Activated CD4-positive, alpha-beta T cell treated with anti-CD3 and anti-CD28 coated beads, Interleukin-2, amount 10 ng/mL, durations not matched to agents 7 days and 5 days (primary cell): ENCODE measurements at regions not wholly inside any gene's neighbourhood (a gene's known extent, or its start where the extent isn't known, plus 50 kb on each side); places are given as distances from the start of the nearest gene placed in this dataset.

ENCODE experiments used
- CTCF ChIA-PET: fragments of 350-600 bp; sonication (Branson Sonifier 250); formaldehyde crosslinking; loops from one replicate; lab custom pipeline; 2021; ENCODE audit warnings: antibody characterized with exemption; lab: Charles Lee
- POLR2A ChIA-PET: fragments of 350-600 bp; sonication (Branson Sonifier 250); formaldehyde crosslinking; loops from one replicate; lab custom pipeline; 2021; ENCODE audit warnings: antibody characterized with exemption; lab: Charles Lee
- DNase-seq: peaks from one replicate; pipeline ENCODE4 v3.0.0-alpha.2; 2020
- H3K27ac Mint-ChIP-seq: one replicate; pipeline ENCODE4 v1.8.0; 2021; ENCODE audit warnings: mild to moderate bottlenecking, moderate library complexity, mixed read lengths
- H3K27me3 Mint-ChIP-seq: one replicate; pipeline ENCODE4 v1.8.0; 2021; ENCODE audit warnings: mixed read lengths
- H3K36me3 Mint-ChIP-seq: one replicate; pipeline ENCODE4 v1.8.0; 2021; ENCODE audit warnings: low read depth, mixed read lengths
- H3K4me1 Mint-ChIP-seq: one replicate; pipeline ENCODE4 v1.8.0; 2021; ENCODE audit warnings: mixed read lengths
- H3K4me3 Mint-ChIP-seq: one replicate; pipeline ENCODE4 v1.8.0; 2021; ENCODE audit warnings: mild to moderate bottlenecking, moderate library complexity, mixed read lengths
- H3K9me3 Mint-ChIP-seq: one replicate; pipeline ENCODE4 v1.8.0; 2021; ENCODE audit warnings: mixed read lengths

DNA sequence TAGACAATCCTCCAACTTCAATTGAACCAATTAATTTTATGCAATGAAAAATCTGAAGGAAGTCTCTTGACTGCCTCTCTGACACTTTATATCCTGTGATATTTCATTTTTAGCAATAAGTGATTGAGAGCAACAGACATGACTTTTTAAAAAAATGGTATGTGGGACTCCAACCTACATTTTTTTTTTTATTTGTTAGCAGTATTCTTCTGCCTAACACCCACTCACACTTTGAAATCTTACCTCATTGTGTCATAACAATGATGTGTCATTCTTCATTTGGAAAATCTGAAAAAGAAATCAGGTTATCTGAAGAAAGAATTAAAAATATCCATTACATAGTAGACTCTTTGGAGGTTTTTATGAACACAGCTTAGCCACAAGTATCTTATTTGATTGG lies 541.3 kb upstream of the KCNMB2 start:
- no peak overlapping the region for H3K4me3 Mint-ChIP-seq
- ChIA-PET POLR2A (no interaction called here), CTCF (no interaction called here)
- peaks cover 7% of the 10 kb centered on the region for H3K4me1 Mint-ChIP-seq
- peaks cover 7% of the 10 kb centered on the region for H3K36me3 Mint-ChIP-seq
- DNase-seq = no peak
- no peaks in the 10 kb centered on the region for H3K27me3 Mint-ChIP-seq
- H3K9me3 Mint-ChIP-seq = peaks cover 11% of the 10 kb centered on the region
- H3K27ac Mint-ChIP-seq = no peak overlapping the region

DNA sequence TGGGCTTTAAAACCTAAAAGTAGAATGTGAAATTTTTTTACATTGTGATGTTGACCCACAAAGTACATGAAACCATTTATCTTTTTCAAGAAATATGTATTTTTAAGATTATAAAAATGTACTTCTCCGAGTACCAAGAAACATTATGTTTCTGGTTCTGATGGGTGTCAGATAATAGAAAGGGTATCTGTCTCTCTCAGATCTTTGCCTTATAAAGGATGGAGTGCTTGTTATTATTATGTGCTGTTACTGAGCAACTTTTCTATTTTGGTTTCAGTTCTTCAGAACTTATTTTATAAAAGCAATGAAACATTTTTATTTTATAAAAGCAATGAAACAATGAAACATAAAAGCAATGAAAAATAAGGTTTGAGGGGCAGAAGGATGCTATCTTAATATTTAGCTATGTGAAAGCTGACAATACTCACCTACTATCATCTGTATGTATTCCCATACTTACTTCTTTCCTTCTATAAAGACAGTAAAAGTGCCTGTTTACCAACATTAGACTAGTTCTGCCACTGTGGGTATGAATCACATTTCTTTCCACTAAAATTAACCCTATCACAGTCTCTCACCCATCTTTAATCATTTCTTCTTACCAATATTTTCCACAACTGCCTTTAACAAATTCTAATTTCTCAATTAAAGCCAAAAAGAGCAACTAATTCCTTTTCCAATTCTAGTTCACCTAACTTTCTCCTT lies 540.7 kb upstream of the KCNMB2 start:
- H3K36me3 Mint-ChIP-seq = peaks cover 9% of the 10 kb centered on the region
- H3K9me3 Mint-ChIP-seq = peaks cover 12% of the 10 kb centered on the region
- no peaks in the 10 kb centered on the region for H3K27me3 Mint-ChIP-seq
- peaks cover 9% of the 10 kb centered on the region for H3K4me1 Mint-ChIP-seq
- no peak overlapping the region for H3K27ac Mint-ChIP-seq
- CTCF ChIA-PET = no interaction called here
- DNase-seq = no peak
- H3K4me3 Mint-ChIP-seq = no peak overlapping the region
- POLR2A ChIA-PET = no interaction called here

DNA sequence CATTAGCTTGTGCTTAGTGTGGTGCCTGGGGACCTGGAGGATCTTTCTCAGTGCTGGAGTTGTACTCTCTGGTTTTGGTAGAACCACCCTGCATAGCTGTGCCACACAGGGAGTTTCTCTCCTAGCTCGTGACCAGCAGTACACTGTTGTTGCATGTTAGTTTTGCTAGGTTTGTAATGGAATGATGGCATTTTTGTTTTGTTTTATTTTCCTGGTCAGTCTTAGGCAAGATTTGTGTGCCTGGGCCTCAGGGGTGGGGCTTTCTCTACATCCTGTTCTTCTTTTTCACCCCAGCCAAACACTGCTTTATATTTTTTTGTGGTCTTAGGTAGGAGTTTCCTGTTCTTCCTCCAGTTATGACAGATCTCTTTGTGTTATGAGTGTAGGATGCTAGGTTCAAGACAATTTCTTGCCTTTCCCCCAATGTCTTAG lies 534.5 kb upstream of the KCNMB2 start:
- peaks cover 30% of the 10 kb centered on the region for H3K36me3 Mint-ChIP-seq
- H3K4me3 Mint-ChIP-seq = no peak overlapping the region
- H3K27ac Mint-ChIP-seq = peak overlapping the region; percentile 90
- peaks cover 36% of the 10 kb centered on the region for H3K4me1 Mint-ChIP-seq
- ChIA-PET POLR2A (no interaction called here), CTCF (interaction anchor here (1.2 to 1.9 kb wide), 3 partner anchors 10 to 18 kb away, joined by 3 to 5 read pairs (median 3); no protein-coding TSS in a partner anchor)
- peak; percentile 33 for DNase-seq
- no peaks in the 10 kb centered on the region for H3K27me3 Mint-ChIP-seq
- H3K9me3 Mint-ChIP-seq = peaks cover 31% of the 10 kb centered on the region

DNA sequence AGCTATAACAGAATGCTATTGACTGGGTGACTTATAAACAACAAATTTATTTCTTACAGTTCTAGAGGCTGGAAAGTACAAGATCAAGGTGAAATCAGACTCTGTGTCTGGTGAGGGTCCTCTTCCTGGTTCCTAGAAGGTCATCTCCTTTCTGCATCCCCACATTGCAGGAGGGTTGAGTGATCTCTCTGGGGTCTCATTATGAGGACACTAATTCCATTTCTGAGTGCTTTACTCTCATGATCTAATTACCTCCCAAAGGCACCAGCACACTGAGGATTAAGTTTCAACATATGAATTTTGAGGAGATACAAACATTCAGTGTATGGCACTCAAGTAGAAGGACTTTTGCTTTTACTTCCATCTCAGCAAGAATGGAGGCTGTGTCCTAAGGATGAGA lies 534.1 kb upstream of the KCNMB2 start:
- CTCF ChIA-PET = interaction anchor here (1.2 to 1.9 kb wide), 3 partner anchors 10 to 19 kb away, joined by 3 to 5 read pairs (median 3); no protein-coding TSS in a partner anchor
- POLR2A ChIA-PET = no interaction called here
- no peak overlapping the region for H3K4me3 Mint-ChIP-seq
- H3K27ac Mint-ChIP-seq = peak overlapping the region; percentile 90
- peaks cover 31% of the 10 kb centered on the region for H3K9me3 Mint-ChIP-seq
- no peak for DNase-seq
- peaks cover 36% of the 10 kb centered on the region for H3K4me1 Mint-ChIP-seq
- peaks cover 30% of the 10 kb centered on the region for H3K36me3 Mint-ChIP-seq
- H3K27me3 Mint-ChIP-seq = no peaks in the 10 kb centered on the region

DNA sequence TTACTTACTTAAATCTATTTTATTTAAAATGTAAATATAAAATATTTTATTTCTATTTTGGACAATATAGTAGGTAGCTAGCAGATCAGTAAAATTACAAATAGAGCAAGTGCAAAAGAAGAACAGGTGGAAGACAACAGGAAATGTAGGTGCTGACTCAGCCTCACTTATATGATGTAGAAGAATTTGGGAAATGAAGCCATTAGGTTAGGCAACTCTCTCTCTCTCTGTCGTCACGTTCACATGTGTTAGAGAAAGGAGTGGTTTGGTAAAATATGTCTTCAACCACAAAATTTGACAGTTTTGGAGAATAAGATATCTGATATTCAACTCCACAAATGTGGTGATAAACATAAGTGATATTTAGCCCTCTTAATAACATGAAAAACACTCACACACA lies 532.5 kb upstream of the KCNMB2 start:
- peaks cover 36% of the 10 kb centered on the region for H3K4me1 Mint-ChIP-seq
- peaks cover 30% of the 10 kb centered on the region for H3K36me3 Mint-ChIP-seq
- ChIA-PET CTCF (no interaction called here), POLR2A (no interaction called here)
- peaks cover 31% of the 10 kb centered on the region for H3K9me3 Mint-ChIP-seq
- no peaks in the 10 kb centered on the region for H3K27me3 Mint-ChIP-seq
- no peak for DNase-seq
- H3K27ac Mint-ChIP-seq = no peak overlapping the region
- H3K4me3 Mint-ChIP-seq = no peak overlapping the region

DNA sequence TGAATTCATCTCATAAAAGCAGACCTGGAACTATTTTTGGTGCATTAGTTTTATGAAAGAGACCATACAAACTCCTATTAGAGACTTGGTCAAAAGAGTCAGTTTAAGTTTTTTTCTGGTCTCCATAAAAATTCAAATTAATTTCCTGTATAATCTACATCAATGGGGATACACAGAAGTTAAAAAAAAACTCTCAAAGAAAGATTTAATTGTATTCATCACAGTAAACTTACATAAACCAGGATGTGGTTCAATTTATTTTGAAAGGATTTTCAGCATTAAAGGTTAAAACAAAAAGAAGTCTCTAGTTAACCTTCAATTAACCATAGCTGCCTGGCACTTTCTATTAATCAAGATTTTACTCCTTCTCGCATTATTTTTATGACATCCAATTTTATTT lies 530.3 kb upstream of the KCNMB2 start:
- DNase-seq = no peak
- ChIA-PET CTCF (no interaction called here), POLR2A (no interaction called here)
- no peaks in the 10 kb centered on the region for H3K27me3 Mint-ChIP-seq
- peaks cover 23% of the 10 kb centered on the region for H3K9me3 Mint-ChIP-seq
- no peak overlapping the region for H3K27ac Mint-ChIP-seq
- no peak overlapping the region for H3K4me3 Mint-ChIP-seq
- H3K36me3 Mint-ChIP-seq = peaks cover 22% of the 10 kb centered on the region
- peaks cover 29% of the 10 kb centered on the region for H3K4me1 Mint-ChIP-seq

DNA sequence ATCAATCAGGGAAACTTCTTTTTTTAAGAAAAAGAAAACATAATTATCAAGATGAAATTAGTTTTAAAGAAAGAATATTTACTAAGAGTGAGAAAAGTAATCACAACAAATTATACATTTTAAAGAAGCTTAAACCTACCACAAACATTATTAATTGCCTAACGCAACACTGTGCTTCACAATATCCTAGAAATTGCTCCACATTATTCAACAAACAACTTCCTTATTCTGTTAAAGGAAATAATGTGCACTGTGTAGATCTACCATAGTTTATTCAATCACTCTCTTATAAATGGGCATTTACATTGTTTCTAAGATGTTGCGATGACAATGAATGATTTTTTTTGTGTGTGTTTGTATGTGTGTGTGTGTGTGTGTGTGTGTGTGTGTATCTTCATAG lies 525.9 kb upstream of the KCNMB2 start:
- H3K4me1 Mint-ChIP-seq = no peaks in the 10 kb centered on the region
- POLR2A ChIA-PET = no interaction called here
- H3K9me3 Mint-ChIP-seq = peaks cover 2% of the 10 kb centered on the region
- H3K27me3 Mint-ChIP-seq = no peaks in the 10 kb centered on the region
- no peak overlapping the region for H3K4me3 Mint-ChIP-seq
- no peak overlapping the region for H3K27ac Mint-ChIP-seq
- H3K36me3 Mint-ChIP-seq = no peaks in the 10 kb centered on the region
- DNase-seq = no peak
- CTCF ChIA-PET = no interaction called here

DNA sequence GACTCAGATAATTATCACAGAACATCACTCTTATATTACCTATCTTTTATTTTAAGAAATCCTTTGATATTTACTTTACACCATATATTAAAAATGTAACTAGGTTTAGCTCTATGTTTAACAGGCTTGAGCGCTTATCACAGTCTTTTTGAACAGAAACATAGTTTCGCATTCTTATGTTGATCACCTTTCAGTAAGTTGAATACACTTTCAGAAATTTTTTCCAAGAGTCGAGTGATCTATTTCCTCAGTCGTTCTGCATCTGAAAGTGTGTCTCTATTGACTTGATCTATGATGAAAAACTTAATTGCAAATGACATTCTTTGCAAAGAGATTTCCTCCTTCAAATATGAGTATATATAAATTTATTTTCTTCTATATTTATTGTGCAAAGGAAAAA lies 516.6 kb upstream of the KCNMB2 start:
- H3K4me3 Mint-ChIP-seq = no peak overlapping the region
- ChIA-PET CTCF (no interaction called here), POLR2A (no interaction called here)
- no peaks in the 10 kb centered on the region for H3K36me3 Mint-ChIP-seq
- peaks cover 4% of the 10 kb centered on the region for H3K9me3 Mint-ChIP-seq
- no peaks in the 10 kb centered on the region for H3K4me1 Mint-ChIP-seq
- H3K27ac Mint-ChIP-seq = no peak overlapping the region
- DNase-seq = no peak
- no peaks in the 10 kb centered on the region for H3K27me3 Mint-ChIP-seq

DNA sequence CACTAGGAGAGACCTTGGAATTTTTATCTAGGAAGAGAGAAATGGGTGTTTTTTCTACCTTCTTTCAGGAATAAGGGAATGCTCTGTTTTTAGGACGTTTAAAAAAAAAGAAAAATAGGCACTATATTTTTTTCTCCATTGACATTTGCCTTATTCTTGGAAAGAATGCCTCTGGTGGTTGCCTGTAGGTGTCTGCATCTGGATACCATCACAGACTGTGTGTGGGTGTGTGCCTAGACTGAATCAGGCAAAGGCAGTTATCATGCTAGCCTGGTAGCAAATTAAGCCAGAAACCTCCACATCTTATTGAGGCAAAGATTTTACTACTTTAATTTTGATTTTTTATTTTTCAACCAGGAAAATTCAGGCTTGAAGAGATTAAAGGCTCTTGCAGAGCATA lies 513.6 kb upstream of the KCNMB2 start:
- H3K36me3 Mint-ChIP-seq = no peaks in the 10 kb centered on the region
- H3K4me1 Mint-ChIP-seq = no peaks in the 10 kb centered on the region
- H3K9me3 Mint-ChIP-seq = no peaks in the 10 kb centered on the region
- no peaks in the 10 kb centered on the region for H3K27me3 Mint-ChIP-seq
- ChIA-PET CTCF (no interaction called here), POLR2A (no interaction called here)
- no peak overlapping the region for H3K27ac Mint-ChIP-seq
- H3K4me3 Mint-ChIP-seq = no peak overlapping the region
- DNase-seq = no peak

DNA sequence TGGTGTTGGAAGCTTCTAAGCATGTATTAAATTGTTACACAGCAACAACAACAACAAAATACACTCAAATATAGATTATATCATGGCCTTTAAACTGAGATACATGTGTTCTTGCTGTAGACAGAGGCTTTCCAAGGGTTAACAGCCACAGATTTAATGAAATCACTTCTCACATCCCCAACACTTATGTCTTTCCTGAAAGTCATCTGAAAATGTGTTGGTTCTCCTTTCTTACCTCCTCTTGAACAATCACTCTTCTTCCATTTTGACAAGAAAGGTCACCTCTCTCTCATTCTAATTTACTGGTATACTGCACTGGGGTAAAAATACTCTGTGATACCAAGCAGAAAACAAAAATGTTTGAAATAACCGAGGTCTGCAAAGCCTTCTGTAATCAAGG lies 507.3 kb upstream of the KCNMB2 start:
- Mint-ChIP-seq H3K4me1 (no peaks in the 10 kb centered on the region), H3K36me3 (no peaks in the 10 kb centered on the region), H3K27ac (no peak overlapping the region), H3K27me3 (no peaks in the 10 kb centered on the region), H3K9me3 (no peaks in the 10 kb centered on the region), H3K4me3 (no peak overlapping the region)
- POLR2A ChIA-PET = no interaction called here
- no peak for DNase-seq
- CTCF ChIA-PET = no interaction called here

DNA sequence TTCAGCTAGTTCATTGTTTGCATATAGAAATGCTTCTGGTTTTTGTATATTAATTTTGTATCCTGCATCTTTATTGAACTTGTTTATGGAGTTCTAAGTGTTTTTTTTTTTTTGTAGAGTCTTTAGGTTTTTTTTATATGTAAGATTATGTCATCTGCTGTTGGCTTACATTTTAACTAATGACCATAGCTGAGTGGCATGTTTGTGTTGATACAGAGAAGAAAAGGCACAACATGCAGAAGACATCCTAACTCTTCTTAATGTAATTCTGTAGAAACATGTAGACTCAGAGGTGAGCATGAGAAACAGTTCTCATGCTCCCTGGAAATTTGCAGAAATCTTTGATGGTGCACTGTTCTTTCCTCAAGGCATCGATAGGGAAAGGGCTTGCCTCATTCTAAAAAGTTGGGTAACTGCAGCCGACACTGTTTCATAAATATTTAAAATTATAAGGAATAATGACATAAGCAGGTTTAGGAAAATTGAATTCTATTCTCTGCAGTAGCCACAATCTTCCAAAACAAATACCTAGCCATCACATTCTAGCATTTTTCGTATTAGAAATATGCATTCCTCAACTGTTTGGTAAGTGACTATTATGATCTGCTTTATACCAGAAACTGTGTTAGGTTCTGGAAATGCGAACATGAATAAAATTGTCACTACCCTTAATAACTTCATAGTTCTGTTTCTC lies 499.6 kb upstream of the KCNMB2 start:
- no peak for DNase-seq
- Mint-ChIP-seq H3K4me1 (no peaks in the 10 kb centered on the region), H3K4me3 (no peak overlapping the region), H3K27me3 (no peaks in the 10 kb centered on the region), H3K36me3 (no peaks in the 10 kb centered on the region), H3K27ac (no peak overlapping the region), H3K9me3 (peaks cover 2% of the 10 kb centered on the region)
- CTCF ChIA-PET = no interaction called here
- POLR2A ChIA-PET = no interaction called here

DNA sequence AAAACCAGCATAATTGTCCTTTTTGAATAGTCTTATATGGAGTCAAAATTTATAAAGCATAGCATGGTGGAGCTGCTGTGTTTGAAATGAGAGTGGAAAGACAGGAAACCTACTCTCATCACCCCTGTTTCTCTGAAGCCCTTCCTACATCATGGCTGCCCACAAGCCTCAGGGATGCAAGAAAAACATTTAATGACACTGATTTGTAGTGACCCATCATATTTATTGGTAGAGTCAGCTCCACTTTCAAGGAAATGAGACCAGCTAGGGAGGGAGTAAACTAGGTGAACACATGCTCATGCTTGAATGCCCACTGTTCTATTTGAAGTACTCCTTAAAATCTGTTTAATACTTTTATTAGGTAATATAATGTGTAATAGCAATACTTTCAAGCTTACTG lies 494.3 kb upstream of the KCNMB2 start:
- no peaks in the 10 kb centered on the region for H3K4me1 Mint-ChIP-seq
- no peak for DNase-seq
- ChIA-PET CTCF (no interaction called here), POLR2A (no interaction called here)
- H3K4me3 Mint-ChIP-seq = no peak overlapping the region
- no peaks in the 10 kb centered on the region for H3K36me3 Mint-ChIP-seq
- H3K9me3 Mint-ChIP-seq = peaks cover 2% of the 10 kb centered on the region
- no peak overlapping the region for H3K27ac Mint-ChIP-seq
- no peaks in the 10 kb centered on the region for H3K27me3 Mint-ChIP-seq

DNA sequence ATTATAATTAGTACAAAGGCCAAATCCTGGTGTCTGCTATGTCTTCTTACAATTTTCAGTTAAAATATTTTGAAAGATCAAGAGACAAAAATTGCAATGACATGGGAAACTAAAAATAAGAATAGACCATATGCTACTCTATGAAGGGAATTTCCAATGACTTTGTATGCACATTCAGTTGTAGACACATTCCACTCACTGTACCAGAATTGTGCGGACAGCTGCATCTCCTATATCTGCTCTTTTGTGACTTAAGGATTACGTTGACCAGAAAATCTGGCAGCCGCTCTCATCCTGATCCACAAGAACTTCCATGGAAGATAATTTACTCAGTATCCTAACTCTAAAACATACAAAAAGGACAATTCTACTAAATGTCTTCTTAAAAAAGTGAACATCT lies 493.9 kb upstream of the KCNMB2 start:
- CTCF ChIA-PET = no interaction called here
- DNase-seq = no peak

More for the DNA sequence above, 493.9 kb upstream of the KCNMB2 start:
- Mint-ChIP-seq H3K9me3 (peaks cover 2% of the 10 kb centered on the region), H3K27me3 (no peaks in the 10 kb centered on the region), H3K4me3 (no peak overlapping the region), H3K4me1 (no peaks in the 10 kb centered on the region), H3K27ac (no peak overlapping the region), H3K36me3 (no peaks in the 10 kb centered on the region)
- POLR2A ChIA-PET = no interaction called here
